ENCODE measurements at regions not wholly inside any gene's neighbourhood (a gene's known extent, or its start where the extent isn't known, plus 50 kb on each side); places are given as distances from the start of the nearest gene placed in this dataset.

DNA sequence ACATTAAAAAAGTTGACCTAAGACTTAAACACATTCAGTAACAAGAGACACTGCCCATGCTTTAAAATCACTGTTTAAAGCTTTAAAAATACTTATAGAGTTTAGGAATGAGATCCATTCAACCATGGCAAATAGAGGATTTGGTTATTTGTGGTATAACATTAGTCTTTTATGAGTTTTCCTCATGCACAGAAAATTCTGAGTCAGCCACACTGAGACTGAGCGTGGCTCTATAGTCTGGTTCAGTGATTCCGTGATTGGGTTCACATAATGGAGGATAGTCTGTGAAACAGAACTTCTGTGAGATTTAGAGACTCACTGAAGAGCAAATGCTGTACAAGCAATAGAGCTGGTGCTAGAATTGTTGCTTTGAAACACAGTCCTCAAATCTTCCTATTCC, 1502.4 kb upstream of the PIK3C3 start:
- TF ChIP-seq BRCA1 (IDR thresholded peaks at IDR 0.05; ENCODE audit: low read depth, low read length) (no peak), POLR2A (IDR thresholded peaks at IDR 0.05; ENCODE audit: control extremely low read depth in 1 of 2, low read depth in 2 of 2, low read length in 2 of 2) (no peak), ASH2L (IDR thresholded peaks at IDR 0.05; ENCODE audit: low read length) (no peak), YY1 (IDR thresholded peaks at IDR 0.05; ENCODE audit: low read depth, low read length) (no peak), CREB1 (IDR thresholded peaks at IDR 0.05) (no peak), EZH2 (IDR thresholded peaks at IDR 0.05; ENCODE audit: low read depth, low read length, severe bottlenecking) (no peak), POU5F1 (IDR thresholded peaks at IDR 0.05; ENCODE audit: low read depth, low read length) (no peak), TAF1 (IDR thresholded peaks at IDR 0.05; ENCODE audit: low read depth, low read length) (no peak), GABPA (IDR thresholded peaks at IDR 0.05; ENCODE audit: borderline replicate concordance, insufficient read depth, low read length) (no peak), RFX5 (IDR thresholded peaks at IDR 0.05; ENCODE audit: borderline replicate concordance, low read depth, low read length) (no peak)

All from H1 (cell line).